NB4 (cell line): ENCODE measurements at regions not wholly inside any gene's neighbourhood (a gene's known extent, or its start where the extent isn't known, plus 50 kb on each side); places are given as distances from the start of the nearest gene placed in this dataset.
"Not testable (repeated sequence)": the region's sequence is repeated elsewhere in the genome, so short reads cannot be mapped to it uniquely, and the experiment has no call there.

ENCODE experiments used
- CTCF ChIP-seq: IDR thresholded peaks from one replicate; pipeline ENCODE4 v1.5.1; 2012; ENCODE audit warnings: low read depth, low read length
- MYC ChIP-seq: IDR thresholded peaks from 2 replicates; pipeline ENCODE4 v1.6.1; 2011; ENCODE audit warnings: low read depth, low read length
- POLR2A ChIP-seq: IDR thresholded peaks from 2 replicates; pipeline ENCODE4 v1.6.1; 2011; ENCODE audit warnings: mild to moderate bottlenecking; ENCODE audit not compliant: insufficient read length; ENCODE audit errors: extremely low read depth
- TF ChIP-seq, protein P1 (sequence below): IDR thresholded peaks from 2 replicates; pipeline ENCODE4 v1.6.1; 2011; ENCODE audit warnings: low read depth, low read length

DNA sequence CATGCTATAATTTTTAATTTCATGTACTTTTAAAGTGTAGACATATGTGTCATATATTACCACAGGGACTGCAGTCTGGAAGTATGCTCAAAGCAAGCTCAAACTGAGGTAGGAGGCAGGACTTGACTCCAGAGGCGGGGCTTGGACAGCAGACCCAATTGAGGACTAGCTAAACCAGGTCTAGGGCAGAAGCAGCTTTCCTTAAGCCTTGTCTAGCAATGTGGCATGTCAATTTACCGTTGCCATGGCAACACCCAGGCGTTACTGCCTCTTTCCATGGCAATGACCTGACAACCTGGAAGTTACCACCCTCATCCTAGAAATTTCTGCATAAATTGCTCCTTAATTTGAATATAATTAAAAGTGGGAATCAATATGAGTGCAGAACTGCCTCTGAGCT lies 249.2 kb upstream of the CXorf66 start:
- TF ChIP-seq POLR2A, CTCF, MYC: not testable (repeated sequence)
- TF ChIP-seq, protein P1, sequence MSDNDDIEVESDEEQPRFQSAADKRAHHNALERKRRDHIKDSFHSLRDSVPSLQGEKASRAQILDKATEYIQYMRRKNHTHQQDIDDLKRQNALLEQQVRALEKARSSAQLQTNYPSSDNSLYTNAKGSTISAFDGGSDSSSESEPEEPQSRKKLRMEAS: not testable (repeated sequence)
